Skeletal muscle satellite cell (primary cell): ENCODE measurements at regions not wholly inside any gene's neighbourhood (a gene's known extent, or its start where the extent isn't known, plus 50 kb on each side); places are given as distances from the start of the nearest gene placed in this dataset.

ENCODE experiments used
- H3K27me3 ChIP-seq: 2 replicates; pipeline ENCODE4 v1.7.0; 2013; ENCODE audit warnings: low read length; ENCODE audit not compliant: control insufficient read depth, insufficient read depth
- H3K36me3 ChIP-seq: 2 replicates; pipeline ENCODE4 v1.7.0; 2013; ENCODE audit warnings: mild to moderate bottlenecking, control low read depth, low read length; ENCODE audit not compliant: insufficient read depth
- H3K4me1 ChIP-seq: 2 replicates; pipeline ENCODE4 v1.7.0; 2013; ENCODE audit warnings: low read length; ENCODE audit not compliant: control insufficient read depth, insufficient read depth
- H3K4me2 ChIP-seq: 2 replicates; pipeline ENCODE4 v1.7.0; 2013; ENCODE audit warnings: mild to moderate bottlenecking, low read length
- H3K4me3 ChIP-seq: 2 replicates; pipeline ENCODE4 v1.7.0; 2013; ENCODE audit warnings: low read length
- H3K9ac ChIP-seq: 2 replicates; pipeline ENCODE4 v1.7.0; 2013; ENCODE audit warnings: mild to moderate bottlenecking, low read depth, low read length, moderate library complexity
- H3K9me3 ChIP-seq: replicated peaks from 2 replicates; pipeline ENCODE4 v1.7.0; 2013; ENCODE audit warnings: mild to moderate bottlenecking, control low read depth, low read length

DNA sequence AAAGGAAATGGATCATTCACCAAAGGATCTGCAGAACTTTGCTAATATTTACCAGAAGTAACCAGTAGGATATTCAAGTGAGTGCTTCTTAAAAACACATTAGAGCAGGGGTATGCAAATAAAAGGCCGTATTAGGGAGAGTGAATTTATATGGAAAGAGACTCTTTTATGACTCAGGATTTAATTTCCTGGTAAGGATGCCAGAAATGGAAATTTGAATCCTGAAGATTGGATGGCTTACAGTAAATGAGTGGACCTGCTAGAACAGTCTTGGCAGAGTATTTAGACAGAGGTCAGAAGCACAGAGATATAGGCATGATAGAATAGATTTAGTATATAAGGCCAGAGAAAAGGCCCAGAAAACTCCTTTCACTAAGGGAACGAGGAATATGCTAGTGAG, 201.6 kb downstream of the SLITRK5 start:
- Histone ChIP-seq H3K27me3 (no peaks in the 10 kb centered on the region), H3K9me3 (no peaks in the 10 kb centered on the region), H3K4me3 (no peak overlapping the region), H3K4me2 (no peak overlapping the region), H3K9ac (no peak overlapping the region), H3K36me3 (no peaks in the 10 kb centered on the region), H3K4me1 (no peaks in the 10 kb centered on the region)

DNA sequence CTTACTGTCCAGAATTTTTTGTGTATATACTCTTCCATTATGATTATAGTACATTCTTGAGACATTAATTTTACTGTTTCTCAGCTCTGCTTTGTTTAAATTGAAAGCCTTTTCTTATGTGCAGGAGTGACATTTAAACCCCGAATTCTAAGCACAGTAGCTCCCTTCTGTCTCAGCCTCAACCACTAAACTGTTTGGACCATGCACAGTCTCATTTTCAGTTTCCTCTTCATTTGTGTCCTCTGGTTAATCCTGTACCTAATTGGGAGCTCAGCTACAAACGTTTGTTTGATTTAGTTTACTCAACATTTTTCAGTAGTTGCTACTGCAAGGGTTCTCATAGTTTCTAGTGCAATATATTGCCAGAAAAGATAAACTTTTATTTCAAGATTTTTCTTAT, 206.3 kb downstream of the SLITRK5 start:
- no peak overlapping the region for H3K9ac ChIP-seq
- no peaks in the 10 kb centered on the region for H3K36me3 ChIP-seq
- H3K4me1 ChIP-seq = no peaks in the 10 kb centered on the region
- H3K9me3 ChIP-seq = no peaks in the 10 kb centered on the region
- no peak overlapping the region for H3K4me2 ChIP-seq
- H3K4me3 ChIP-seq = no peak overlapping the region
- H3K27me3 ChIP-seq = no peaks in the 10 kb centered on the region

DNA sequence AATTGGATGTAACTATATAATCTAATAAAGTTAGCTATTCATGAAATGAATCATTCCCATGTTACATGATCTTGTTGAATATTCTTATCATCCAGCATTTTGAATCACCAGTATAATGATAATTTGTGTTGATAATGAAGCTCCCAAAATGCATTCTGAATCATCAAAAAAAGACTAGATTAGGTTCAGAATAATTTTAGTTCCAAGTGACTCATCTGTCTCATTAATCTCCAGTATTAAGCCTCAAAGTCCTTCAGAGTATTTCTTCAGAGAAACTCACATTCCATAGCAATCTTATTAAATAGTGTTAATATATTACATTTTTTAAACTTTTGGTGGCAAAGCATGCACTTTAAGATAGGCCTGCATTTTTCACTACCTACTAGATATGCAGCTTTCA, 207.5 kb downstream of the SLITRK5 start:
- no peaks in the 10 kb centered on the region for H3K4me1 ChIP-seq
- no peak overlapping the region for H3K9ac ChIP-seq
- no peak overlapping the region for H3K4me2 ChIP-seq
- no peaks in the 10 kb centered on the region for H3K36me3 ChIP-seq
- no peak overlapping the region for H3K4me3 ChIP-seq
- no peaks in the 10 kb centered on the region for H3K27me3 ChIP-seq
- H3K9me3 ChIP-seq = no peaks in the 10 kb centered on the region

- no peaks in the 10 kb centered on the region for H3K4me1 ChIP-seq
- no peak overlapping the region for H3K4me3 ChIP-seq
- no peak overlapping the region for H3K9ac ChIP-seq
- H3K4me2 ChIP-seq = no peak overlapping the region
- H3K36me3 ChIP-seq = no peaks in the 10 kb centered on the region
- no peaks in the 10 kb centered on the region for H3K27me3 ChIP-seq
- H3K9me3 ChIP-seq = no peaks in the 10 kb centered on the region
These were observed 213.7 kb downstream of the SLITRK5 start for GRCh38 chr13:87884884-87885283.

- H3K9me3 ChIP-seq = no peaks in the 10 kb centered on the region
- no peak overlapping the region for H3K9ac ChIP-seq
- H3K4me2 ChIP-seq = no peak overlapping the region
- H3K4me1 ChIP-seq = no peaks in the 10 kb centered on the region
- H3K36me3 ChIP-seq = no peaks in the 10 kb centered on the region
- H3K4me3 ChIP-seq = no peak overlapping the region
- H3K27me3 ChIP-seq = no peaks in the 10 kb centered on the region
These were observed 216.4 kb downstream of the SLITRK5 start for GRCh38 chr13:87887459-87888123.

GRCh38 chr13:87889254-87889653, 218.1 kb downstream of the SLITRK5 start:
- no peaks in the 10 kb centered on the region for H3K4me1 ChIP-seq
- H3K27me3 ChIP-seq = no peaks in the 10 kb centered on the region
- H3K9me3 ChIP-seq = no peaks in the 10 kb centered on the region
- H3K4me3 ChIP-seq = no peak overlapping the region
- no peaks in the 10 kb centered on the region for H3K36me3 ChIP-seq
- H3K4me2 ChIP-seq = no peak overlapping the region
- no peak overlapping the region for H3K9ac ChIP-seq

- no peaks in the 10 kb centered on the region for H3K4me1 ChIP-seq
- no peak overlapping the region for H3K4me2 ChIP-seq
- no peaks in the 10 kb centered on the region for H3K9me3 ChIP-seq
These were observed 222.0 kb downstream of the SLITRK5 start for GRCh38 chr13:87893186-87893585.

DNA sequence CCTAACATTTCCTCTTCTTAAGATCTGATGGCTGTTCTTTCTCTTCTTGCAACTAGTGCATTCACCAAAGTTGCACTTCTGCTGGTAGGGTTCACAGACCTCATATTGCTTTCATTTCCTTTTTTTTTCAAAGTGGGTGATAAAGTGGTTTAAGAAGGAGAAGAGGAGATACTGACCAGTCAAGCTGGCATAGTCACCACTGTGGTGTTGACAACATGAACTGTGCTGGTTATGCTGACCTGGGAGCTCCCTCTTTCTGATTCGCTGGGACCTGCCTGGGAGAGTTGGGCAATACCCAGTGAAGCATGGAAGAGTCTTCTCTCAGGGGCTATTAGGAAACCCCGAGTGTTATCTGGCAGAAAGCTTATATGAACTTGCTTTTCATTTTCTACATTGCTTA, 222.9 kb downstream of the SLITRK5 start:
- H3K4me1 ChIP-seq = no peaks in the 10 kb centered on the region
- H3K9me3 ChIP-seq = no peaks in the 10 kb centered on the region
- no peaks in the 10 kb centered on the region for H3K27me3 ChIP-seq
- H3K36me3 ChIP-seq = no peaks in the 10 kb centered on the region
- no peak overlapping the region for H3K9ac ChIP-seq
- no peak overlapping the region for H3K4me2 ChIP-seq
- no peak overlapping the region for H3K4me3 ChIP-seq

More at GRCh38 chr13:87893186-87893585, 222.0 kb downstream of the SLITRK5 start:
- Histone ChIP-seq H3K9ac (no peak overlapping the region), H3K27me3 (no peaks in the 10 kb centered on the region), H3K4me3 (no peak overlapping the region), H3K36me3 (no peaks in the 10 kb centered on the region)

DNA sequence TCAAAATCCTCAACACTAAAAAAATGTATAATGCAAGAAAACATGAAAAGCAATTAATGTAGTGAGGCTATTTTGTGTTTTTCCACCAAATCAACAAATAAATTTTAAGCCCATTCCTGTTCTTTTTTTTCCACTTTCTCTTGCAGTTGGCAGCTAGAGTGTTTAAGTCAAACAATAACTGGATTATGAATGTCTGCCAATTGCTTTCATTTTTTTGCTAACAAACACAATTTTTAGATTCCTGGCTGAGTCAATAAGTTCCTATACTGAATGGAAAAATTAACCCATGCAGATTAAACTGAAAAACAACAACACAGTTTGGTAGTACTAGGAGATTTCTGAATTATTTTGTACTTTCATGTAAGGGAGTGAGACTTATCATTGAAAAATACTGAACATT, 232.4 kb downstream of the SLITRK5 start:
- Histone ChIP-seq H3K36me3 (no peaks in the 10 kb centered on the region), H3K27me3 (no peaks in the 10 kb centered on the region), H3K4me1 (no peaks in the 10 kb centered on the region), H3K9ac (no peak overlapping the region), H3K9me3 (no peaks in the 10 kb centered on the region), H3K4me2 (no peak overlapping the region), H3K4me3 (no peak overlapping the region)

GRCh38 chr13:87906411-87906810, 235.2 kb downstream of the SLITRK5 start:
- H3K36me3 ChIP-seq = no peaks in the 10 kb centered on the region
- H3K27me3 ChIP-seq = no peaks in the 10 kb centered on the region
- H3K4me1 ChIP-seq = no peaks in the 10 kb centered on the region
- no peak overlapping the region for H3K4me2 ChIP-seq
- no peak overlapping the region for H3K4me3 ChIP-seq
- no peak overlapping the region for H3K9ac ChIP-seq
- no peaks in the 10 kb centered on the region for H3K9me3 ChIP-seq

DNA sequence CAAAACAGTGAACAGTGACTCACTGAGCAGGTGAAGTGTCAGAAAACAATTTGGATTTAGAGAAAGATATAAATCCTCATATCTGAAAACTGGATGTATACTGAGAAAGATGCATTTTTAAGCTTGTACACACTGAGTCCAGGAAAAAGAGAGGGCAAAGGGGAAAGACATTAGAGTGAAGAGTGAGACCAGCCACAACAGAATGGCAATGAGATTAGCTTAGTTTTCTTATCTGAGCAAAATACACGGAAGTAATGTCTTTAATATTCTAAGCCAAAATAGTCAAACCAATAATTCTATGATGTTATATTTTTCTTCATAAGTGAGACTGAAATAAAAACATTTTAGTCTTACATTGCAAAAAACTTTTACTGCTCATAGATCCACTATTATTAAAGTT, 236.0 kb downstream of the SLITRK5 start:
- Histone ChIP-seq H3K4me1 (no peaks in the 10 kb centered on the region), H3K27me3 (no peaks in the 10 kb centered on the region), H3K9ac (no peak overlapping the region), H3K4me3 (no peak overlapping the region), H3K36me3 (no peaks in the 10 kb centered on the region), H3K4me2 (no peak overlapping the region), H3K9me3 (no peaks in the 10 kb centered on the region)

- H3K27me3 ChIP-seq = no peaks in the 10 kb centered on the region
These were observed 248.8 kb downstream of the SLITRK5 start for GRCh38 chr13:87919956-87920355.

More at GRCh38 chr13:87919956-87920355, 248.8 kb downstream of the SLITRK5 start:
- no peak overlapping the region for H3K9ac ChIP-seq
- no peak overlapping the region for H3K4me2 ChIP-seq
- H3K36me3 ChIP-seq = no peaks in the 10 kb centered on the region
- no peaks in the 10 kb centered on the region for H3K9me3 ChIP-seq
- no peak overlapping the region for H3K4me3 ChIP-seq
- no peaks in the 10 kb centered on the region for H3K4me1 ChIP-seq
